ENCODE measurements at regions not wholly inside any gene's neighbourhood (a gene's known extent, or its start where the extent isn't known, plus 50 kb on each side); places are given as distances from the start of the nearest gene placed in this dataset.

GRCh38 chr15:39025321-39025720, 460.7 kb upstream of the RASGRP1 start:
- TF ChIP-seq CTCF (IDR thresholded peaks at IDR 0.05): no peak
- TF ChIP-seq POLR2A (IDR thresholded peaks at IDR 0.05): no peak

All from transverse colon (tissue), 3 donors.